HG02642 (cell line): ENCODE measurements at regions not wholly inside any gene's neighbourhood (a gene's known extent, or its start where the extent isn't known, plus 50 kb on each side); places are given as distances from the start of the nearest gene placed in this dataset.

Experiments
- ATAC-seq: cut with Tn5 transposase; IDR thresholded peaks from one replicate; pipeline ENCODE4 v1.9.1; 2021; ENCODE audit warnings: mild to moderate bottlenecking; ENCODE audit not compliant: unreplicated experiment, poor library complexity

- ATAC-seq: peak; percentile 75
These were observed 154.1 kb upstream of the ATP2B1 start for GRCh38 chr12:89862511-89863445.

GRCh38 chr12:89861086-89861485 is 152.4 kb upstream of the ATP2B1 start:
- ATAC-seq: no peak

GRCh38 chr12:89859508-89860220 is 151.0 kb upstream of the ATP2B1 start:
- no peak for ATAC-seq

DNA sequence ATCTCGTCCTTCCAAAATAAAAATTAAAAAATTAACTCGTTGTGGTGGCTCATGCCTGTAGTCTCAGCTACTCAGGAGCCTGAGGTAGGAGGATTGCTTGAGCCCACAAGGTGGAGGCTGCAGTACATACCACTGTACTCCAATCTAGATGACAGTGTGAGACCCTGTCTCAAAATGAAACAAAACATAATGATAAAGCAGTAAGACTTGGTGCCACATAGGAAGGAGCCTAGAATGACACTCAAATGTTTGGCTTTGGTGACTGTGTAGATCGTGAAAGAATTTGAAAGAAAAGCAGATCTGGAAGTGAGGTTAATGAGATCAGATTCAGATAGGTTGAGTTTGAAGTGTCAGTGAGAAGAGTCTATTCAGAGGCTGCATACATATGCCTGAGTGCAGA is 150.1 kb upstream of the ATP2B1 start:
- no peak for ATAC-seq

GRCh38 chr12:89857652-89858274 is 149.1 kb upstream of the ATP2B1 start:
- peak; percentile 26 for ATAC-seq

DNA sequence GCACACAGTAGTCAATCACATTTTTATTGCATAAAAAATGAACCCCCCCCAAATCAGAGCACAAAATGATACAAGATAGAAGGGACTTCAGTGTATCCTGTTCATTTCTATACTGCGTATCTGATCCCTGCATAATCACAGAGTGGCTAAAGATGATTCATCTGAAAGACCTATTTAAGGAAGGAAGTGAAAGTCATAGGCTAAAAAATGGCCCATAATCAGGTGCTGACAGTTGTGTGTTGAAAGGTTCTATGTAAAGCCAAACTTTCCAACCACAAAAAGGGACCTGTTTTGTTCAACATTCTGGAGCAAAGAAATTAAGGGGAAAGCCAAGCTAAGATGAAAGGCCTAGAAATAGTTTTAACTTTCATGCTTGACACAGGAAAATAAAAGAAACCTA is 147.8 kb upstream of the ATP2B1 start:
- ATAC-seq: peak; percentile 86

GRCh38 chr12:89848732-89849131 is 140.1 kb upstream of the ATP2B1 start:
- ATAC-seq: no peak

GRCh38 chr12:89846473-89847055 is 137.9 kb upstream of the ATP2B1 start:
- no peak for ATAC-seq

DNA sequence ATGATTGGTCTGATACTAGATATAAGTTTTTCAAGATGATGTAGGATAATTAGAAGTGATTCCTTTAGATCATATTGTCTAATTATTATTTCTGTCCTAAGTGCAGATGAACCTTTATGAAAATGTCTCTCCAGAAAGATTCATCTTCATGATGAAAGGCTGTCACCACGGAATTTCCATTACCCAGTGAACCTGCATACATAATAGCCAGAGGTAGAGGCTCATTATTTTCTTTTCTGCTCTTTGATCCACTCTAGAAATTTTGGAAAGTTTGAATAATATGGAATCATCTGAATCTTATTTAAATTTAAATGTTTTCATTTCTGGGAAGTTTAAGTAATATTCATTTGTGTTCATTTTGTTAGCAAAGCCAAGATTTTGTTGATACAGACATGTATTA is 137.1 kb upstream of the ATP2B1 start:
- no peak for ATAC-seq

- ATAC-seq: no peak
These were observed 136.7 kb upstream of the ATP2B1 start for GRCh38 chr12:89845366-89845765.

DNA sequence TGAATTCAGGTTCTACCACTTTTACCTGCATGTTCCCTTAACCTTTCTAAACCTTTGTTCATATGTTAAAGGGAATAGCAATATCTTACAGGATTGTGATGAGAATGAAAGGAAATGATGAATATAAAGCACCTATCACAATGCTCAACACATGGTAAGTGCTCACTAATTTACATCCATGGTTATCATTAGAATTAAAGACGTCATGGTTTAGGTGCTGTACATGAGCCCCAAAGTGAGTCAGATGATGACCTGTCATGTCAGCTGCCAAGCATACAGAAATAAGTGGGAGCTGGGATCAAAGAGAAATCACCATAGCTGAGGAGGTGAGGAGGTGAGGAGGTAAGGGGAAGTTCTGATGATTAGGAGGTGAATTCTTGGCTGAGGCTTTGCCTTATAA is 135.9 kb upstream of the ATP2B1 start:
- no peak for ATAC-seq

DNA sequence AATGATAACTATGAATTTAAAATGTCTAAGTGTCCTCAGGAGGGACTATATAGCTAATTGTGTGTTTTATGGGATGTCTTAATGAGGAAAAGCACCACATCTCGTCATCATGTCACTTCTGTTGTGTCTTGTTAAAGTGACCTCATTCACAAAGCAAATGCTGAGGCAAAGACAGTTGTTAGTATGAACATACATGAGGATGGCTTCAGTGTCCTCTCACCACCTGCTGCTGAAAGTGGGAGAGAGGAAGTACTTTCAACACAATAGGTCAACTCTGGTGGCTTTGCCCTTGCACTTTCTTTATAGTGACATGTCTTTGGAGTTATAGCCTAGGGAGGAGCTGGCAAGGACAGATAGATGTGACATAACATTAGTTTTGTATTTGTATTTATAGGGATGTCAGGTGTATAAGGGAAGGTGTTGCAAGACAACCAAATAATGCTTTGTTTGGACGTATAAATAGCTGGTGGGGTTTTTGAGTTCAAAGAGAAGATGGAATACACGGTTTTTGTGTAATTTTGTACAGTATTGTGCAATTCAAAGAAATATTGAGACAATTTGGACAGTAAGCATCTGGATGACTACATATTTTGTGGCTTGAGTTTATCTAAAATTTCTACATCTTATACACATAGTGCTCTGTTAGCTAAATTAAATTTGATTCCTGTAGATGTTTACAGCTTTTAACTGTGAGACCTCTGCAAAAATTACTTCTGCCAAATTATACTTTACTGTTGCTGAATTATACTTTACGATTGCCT is 131.7 kb upstream of the ATP2B1 start:
- no peak for ATAC-seq

DNA sequence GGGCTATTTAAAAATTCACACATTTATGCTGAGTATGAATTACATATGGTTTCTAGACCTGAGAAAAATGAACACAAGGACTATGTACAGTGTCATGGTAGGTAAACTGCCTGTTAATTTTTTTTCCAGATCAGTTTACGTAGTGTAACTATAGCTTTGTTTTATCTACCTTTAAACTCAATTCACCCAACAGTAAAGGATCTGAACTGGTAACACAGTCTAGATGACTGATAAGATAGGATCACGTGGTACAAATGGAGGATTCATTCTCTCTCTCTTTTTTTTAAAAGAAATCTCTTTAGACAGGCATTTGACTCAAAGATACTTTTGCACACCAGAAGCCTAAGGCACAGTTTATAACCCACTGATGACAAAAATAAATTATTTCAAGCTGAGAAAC is 130.8 kb upstream of the ATP2B1 start:
- ATAC-seq: no peak

- no peak for ATAC-seq
These were observed 130.2 kb upstream of the ATP2B1 start for GRCh38 chr12:89838833-89839232.

DNA sequence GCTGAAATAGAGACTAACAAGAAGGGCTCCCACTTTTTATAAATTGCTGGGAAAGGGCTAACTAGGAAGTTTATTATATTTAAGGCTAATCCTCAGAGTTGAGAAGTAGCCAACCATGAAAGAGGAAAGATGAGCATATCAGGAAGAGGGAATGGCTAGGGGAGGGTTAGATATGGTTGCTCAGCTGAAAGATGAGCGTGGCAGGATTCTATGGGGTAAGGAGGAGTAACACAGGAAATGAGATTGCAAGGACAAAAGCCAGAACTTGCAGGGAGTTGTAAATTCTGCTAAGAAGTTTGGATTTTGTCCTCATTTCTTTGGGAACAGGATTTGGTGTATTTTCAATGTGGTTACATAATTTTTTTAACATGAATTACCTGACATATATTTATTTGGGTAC is 127.4 kb upstream of the ATP2B1 start:
- no peak for ATAC-seq

- no peak for ATAC-seq
These were observed 126.0 kb upstream of the ATP2B1 start for GRCh38 chr12:89834676-89835075.

DNA sequence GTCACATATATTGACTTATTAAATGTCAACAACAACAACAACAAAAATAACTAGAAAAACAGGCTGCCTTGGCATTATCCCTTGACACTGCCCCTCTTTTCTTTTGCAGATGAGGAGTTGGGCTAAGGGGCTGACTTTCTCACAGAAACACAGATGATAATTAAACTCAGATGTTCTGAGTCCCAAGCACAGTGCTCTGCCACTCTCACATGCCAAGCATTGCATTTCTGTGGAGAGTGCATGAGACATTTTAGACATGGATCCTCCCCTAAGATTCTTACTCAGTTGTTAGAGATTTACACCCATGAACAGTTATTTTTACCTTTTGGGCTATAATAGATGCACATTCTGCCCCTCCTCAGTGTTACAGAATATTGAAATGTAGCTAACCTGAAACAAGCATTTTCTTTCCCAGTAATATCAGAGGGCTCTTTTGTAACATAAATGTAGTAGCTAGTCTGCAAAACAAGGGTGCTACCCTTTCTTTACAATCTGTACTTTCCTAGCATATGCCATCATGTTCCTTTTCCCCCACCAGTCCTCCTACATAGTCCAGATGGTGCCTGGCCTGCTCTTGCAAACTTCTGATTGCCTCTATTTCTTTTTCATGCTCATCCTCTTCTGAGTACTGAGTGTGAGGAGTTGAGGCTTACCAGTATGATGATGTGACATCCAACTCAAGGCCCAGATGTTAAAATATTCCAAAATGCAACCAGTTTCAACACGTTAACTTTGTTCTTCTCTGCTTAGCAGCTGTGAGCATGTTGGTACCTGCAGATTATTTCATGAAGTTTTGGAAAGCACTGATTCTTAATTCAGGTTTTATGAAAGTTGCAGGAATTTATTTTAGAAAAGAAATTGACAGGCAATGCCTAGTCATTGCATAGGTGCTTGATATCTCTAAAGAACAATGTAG is 125.0 kb upstream of the ATP2B1 start:
- ATAC-seq: no peak

DNA sequence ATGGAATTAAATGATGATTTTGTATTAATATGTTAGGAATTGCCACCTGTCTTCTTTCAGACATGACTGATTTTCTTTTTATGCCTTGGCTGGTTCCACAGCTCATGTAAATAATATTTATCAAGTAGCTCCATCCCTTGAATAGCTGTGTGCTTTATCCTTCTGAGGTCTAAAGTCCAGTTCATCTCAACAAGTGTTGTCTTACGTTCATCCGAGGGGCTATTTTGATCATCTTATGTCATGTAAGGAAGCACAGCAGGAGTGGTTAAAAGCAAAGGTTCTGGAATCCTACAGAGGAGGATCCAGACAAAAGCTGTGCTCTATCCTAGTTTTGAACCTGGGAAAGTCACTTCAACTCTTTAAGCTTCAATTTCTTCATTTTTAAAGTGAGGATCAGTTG is 123.7 kb upstream of the ATP2B1 start:
- no peak for ATAC-seq
